HUES64 (cell line): ENCODE measurements at regions not wholly inside any gene's neighbourhood (a gene's known extent, or its start where the extent isn't known, plus 50 kb on each side); places are given as distances from the start of the nearest gene placed in this dataset.

Experiments
- H3K27ac ChIP-seq: 2 replicates; pipeline ENCODE4 v1.7.0; 2013; ENCODE audit warnings: low read depth, low read length, inconsistent platforms
- H3K27me3 ChIP-seq: 2 replicates; pipeline ENCODE4 v1.6.1; 2013; ENCODE audit warnings: mild to moderate bottlenecking, low read length; ENCODE audit not compliant: insufficient read depth
- H3K36me3 ChIP-seq: 2 replicates; pipeline ENCODE4 v1.6.1; 2013; ENCODE audit warnings: mild to moderate bottlenecking, low read length; ENCODE audit not compliant: insufficient read depth
- H3K4me1 ChIP-seq: 2 replicates; pipeline ENCODE4 v1.6.1; 2013; ENCODE audit warnings: mild to moderate bottlenecking, low read length, moderate library complexity; ENCODE audit not compliant: insufficient read depth
- H3K4me3 ChIP-seq: 2 replicates; pipeline ENCODE4 v1.5.1; 2013; ENCODE audit warnings: mild to moderate bottlenecking, low read length, moderate library complexity
- H3K9ac ChIP-seq: 2 replicates; pipeline ENCODE4 v1.6.1; 2013; ENCODE audit warnings: mild to moderate bottlenecking, low read depth, low read length
- H3K9me3 ChIP-seq: 2 replicates; pipeline ENCODE4 v1.6.1; 2013; ENCODE audit warnings: low read depth, low read length; ENCODE audit not compliant: insufficient read depth
- WGBS: fragments of 150-250, 120-280 bp; methylation state at CpG from one replicate; pipeline ENCODE4 v1.1.7; 2013; ENCODE audit warnings: missing lambda C conversion rate; 5-methylcytosine and 5-hydroxymethylcytosine counted together

- H3K4me3 ChIP-seq: no peak overlapping the region
- WGBS: 82% methylated on average over 4 of the region's 4 CpGs
- no peaks in the 10 kb centered on the region for H3K4me1 ChIP-seq
- no peak overlapping the region for H3K9ac ChIP-seq
- no peak overlapping the region for H3K27ac ChIP-seq
- no peaks in the 10 kb centered on the region for H3K9me3 ChIP-seq
- no peaks in the 10 kb centered on the region for H3K27me3 ChIP-seq
- H3K36me3 ChIP-seq: no peaks in the 10 kb centered on the region
These were observed 169.3 kb upstream of the FSTL4 start for GRCh38 chr5:133781436-133782225.

GRCh38 chr5:133780619-133781280 is 168.4 kb upstream of the FSTL4 start:
- Histone ChIP-seq H3K4me1 (no peaks in the 10 kb centered on the region), H3K4me3 (no peak overlapping the region), H3K27ac (no peak overlapping the region), H3K9me3 (no peaks in the 10 kb centered on the region), H3K27me3 (0 out of 2 replicates have a peak, but pooled peaks cover 2% of the 10 kb centered on the region), H3K9ac (no peak overlapping the region), H3K36me3 (no peaks in the 10 kb centered on the region)
- WGBS: 95% methylated on average over 8 of the region's 8 CpGs

- Histone ChIP-seq H3K4me1 (no peaks in the 10 kb centered on the region), H3K27ac (no peak overlapping the region), H3K9ac (no peak overlapping the region), H3K36me3 (no peaks in the 10 kb centered on the region), H3K4me3 (no peak overlapping the region), H3K9me3 (no peaks in the 10 kb centered on the region), H3K27me3 (0 out of 2 replicates have a peak, but pooled peaks cover 2% of the 10 kb centered on the region)
- WGBS: 78% methylated on average over 8 of the region's 8 CpGs
These were observed 167.6 kb upstream of the FSTL4 start for GRCh38 chr5:133779828-133780475.

GRCh38 chr5:133778636-133779035 is 166.3 kb upstream of the FSTL4 start:
- Histone ChIP-seq H3K9ac (no peak overlapping the region), H3K27ac (no peak overlapping the region), H3K4me3 (no peak overlapping the region), H3K9me3 (no peaks in the 10 kb centered on the region), H3K27me3 (0 out of 2 replicates have a peak, but pooled peaks cover 2% of the 10 kb centered on the region), H3K36me3 (no peaks in the 10 kb centered on the region), H3K4me1 (no peaks in the 10 kb centered on the region)
- 93% methylated on average over 5 of the region's 5 CpGs for WGBS

GRCh38 chr5:133777951-133778350 is 165.6 kb upstream of the FSTL4 start:
- no peak overlapping the region for H3K4me3 ChIP-seq
- no peaks in the 10 kb centered on the region for H3K36me3 ChIP-seq
- no peaks in the 10 kb centered on the region for H3K4me1 ChIP-seq
- no peaks in the 10 kb centered on the region for H3K9me3 ChIP-seq
- no peak overlapping the region for H3K27ac ChIP-seq
- H3K9ac ChIP-seq: no peak overlapping the region
- 0 out of 2 replicates have a peak, but pooled peaks cover 2% of the 10 kb centered on the region for H3K27me3 ChIP-seq
- 78% methylated on average over 3 of the region's 3 CpGs for WGBS

- H3K9ac ChIP-seq: no peak overlapping the region
- H3K4me1 ChIP-seq: no peaks in the 10 kb centered on the region
- WGBS: 96% methylated on average over 1 of the region's 2 CpGs
- no peak overlapping the region for H3K4me3 ChIP-seq
- no peak overlapping the region for H3K27ac ChIP-seq
- no peaks in the 10 kb centered on the region for H3K36me3 ChIP-seq
- 0 out of 2 replicates have a peak, but pooled peaks cover 2% of the 10 kb centered on the region for H3K27me3 ChIP-seq
- H3K9me3 ChIP-seq: no peaks in the 10 kb centered on the region
These were observed 163.4 kb upstream of the FSTL4 start for GRCh38 chr5:133775584-133776304.

GRCh38 chr5:133773247-133774202 is 161.2 kb upstream of the FSTL4 start:
- Histone ChIP-seq H3K9ac (no peak overlapping the region), H3K36me3 (no peaks in the 10 kb centered on the region), H3K27ac (no peak overlapping the region), H3K4me3 (no peak overlapping the region), H3K27me3 (0 out of 2 replicates have a peak, but pooled peaks cover 2% of the 10 kb centered on the region), H3K9me3 (no peaks in the 10 kb centered on the region), H3K4me1 (no peaks in the 10 kb centered on the region)
- 93% methylated on average over 8 of the region's 8 CpGs for WGBS

GRCh38 chr5:133769842-133770241 is 157.5 kb upstream of the FSTL4 start:
- Histone ChIP-seq H3K9me3 (no peaks in the 10 kb centered on the region), H3K4me1 (no peaks in the 10 kb centered on the region), H3K9ac (no peak overlapping the region), H3K27me3 (no peaks in the 10 kb centered on the region), H3K27ac (no peak overlapping the region), H3K36me3 (no peaks in the 10 kb centered on the region), H3K4me3 (no peak overlapping the region)
- WGBS: 78% methylated on average over 1 of the region's 1 CpG

GRCh38 chr5:133763744-133764143 is 151.4 kb upstream of the FSTL4 start:
- Histone ChIP-seq H3K36me3 (no peaks in the 10 kb centered on the region), H3K4me1 (no peaks in the 10 kb centered on the region), H3K27me3 (no peaks in the 10 kb centered on the region), H3K9ac (no peak overlapping the region), H3K4me3 (no peak overlapping the region), H3K27ac (no peak overlapping the region), H3K9me3 (no peaks in the 10 kb centered on the region)
- 89% methylated on average over 4 of the region's 4 CpGs for WGBS

GRCh38 chr5:133761632-133762031 is 149.3 kb upstream of the FSTL4 start:
- WGBS: 90% methylated on average over 4 of the region's 4 CpGs
- no peaks in the 10 kb centered on the region for H3K36me3 ChIP-seq
- H3K4me1 ChIP-seq: no peaks in the 10 kb centered on the region
- H3K27ac ChIP-seq: no peak overlapping the region
- no peak overlapping the region for H3K4me3 ChIP-seq
- H3K27me3 ChIP-seq: peaks cover under 1% of the 10 kb centered on the region; the same call in 1 of the 2 replicates
- H3K9ac ChIP-seq: no peak overlapping the region
- H3K9me3 ChIP-seq: no peaks in the 10 kb centered on the region
